Liver (tissue), 3 donors: ENCODE measurements at regions not wholly inside any gene's neighbourhood (a gene's known extent, or its start where the extent isn't known, plus 50 kb on each side); places are given as distances from the start of the nearest gene placed in this dataset.

Experiments used
- ATF3 ChIP-seq: IDR thresholded peaks from 2 replicates; pipeline ENCODE4 v1.6.1; 2016; ENCODE audit warnings: antibody characterized with exemption
- CTCF ChIP-seq: fragments of 150-350 bp; IDR thresholded peaks from 2 replicates; pipeline ENCODE4 v1.5.1; 2017; ENCODE audit warnings: improper control_type of control experiment, low read depth, low read length; ENCODE audit not compliant: missing input control
- EGR1 ChIP-seq, 2 donors: IDR thresholded peaks; 2 replicates each; pipeline ENCODE4 v1.6.1; 2016 to 2018; ENCODE audit warnings: antibody characterized with exemption in 2 of 2, low read depth in 2 of 2
- JUND ChIP-seq, 2 donors: IDR thresholded peaks; 2 replicates each; pipeline ENCODE4 v1.6.1; 2016; ENCODE audit warnings: antibody characterized with exemption in 2 of 2
- RAD21 ChIP-seq, 2 donors: IDR thresholded peaks; 2 replicates each; pipeline ENCODE4 v1.6.1; 2016; ENCODE audit warnings: antibody characterized with exemption in 2 of 2, mild to moderate bottlenecking in 2 of 2
- REST ChIP-seq: IDR thresholded peaks from 2 replicates; pipeline ENCODE4 v1.6.1; 2016; ENCODE audit warnings: antibody characterized with exemption, mild to moderate bottlenecking
- RXRA ChIP-seq, 2 donors: IDR thresholded peaks; 2 replicates each; pipeline ENCODE4 v1.6.1; 2017 to 2018; ENCODE audit warnings: antibody characterized with exemption in 2 of 2, mild to moderate bottlenecking in 1 of 2
- SP1 ChIP-seq: IDR thresholded peaks from 2 replicates; pipeline ENCODE4 v1.6.1; 2018; ENCODE audit warnings: antibody characterized with exemption, mild to moderate bottlenecking
- TAF1 ChIP-seq: conservative IDR thresholded peaks from 2 replicates; pipeline ENCODE4 v1.6.1; 2016; ENCODE audit warnings: antibody characterized with exemption, mild to moderate bottlenecking
- YY1 ChIP-seq: IDR thresholded peaks from 2 replicates; pipeline ENCODE4 v1.6.1; 2016; ENCODE audit warnings: antibody characterized with exemption, mild to moderate bottlenecking
- ZBTB33 ChIP-seq: IDR thresholded peaks from 2 replicates; pipeline ENCODE4 v1.6.1; 2016; ENCODE audit warnings: antibody characterized with exemption
- donor health status: healthy.
- donor health status: healthy.

- TF ChIP-seq TAF1 (no peak), CTCF (no peak), JUND (IDR thresholded peaks at IDR 0.05) (no peak), YY1 (no peak), RAD21 (IDR thresholded peaks at IDR 0.05) (no peak), REST (no peak), SP1 (no peak), ATF3 (no peak), EGR1 (IDR thresholded peaks at IDR 0.05; ENCODE audit: low read depth in 2 of 2) (no peak), RXRA (IDR thresholded peaks at IDR 0.05) (no peak), ZBTB33 (no peak)
Measured at GRCh38 chr5:175356428-175356827, 87.6 kb downstream of the DRD1 start.
